Mesendoderm (in vitro differentiated cells): ENCODE measurements at regions not wholly inside any gene's neighbourhood (a gene's known extent, or its start where the extent isn't known, plus 50 kb on each side); places are given as distances from the start of the nearest gene placed in this dataset.
A peak's percentile ranks its signal among the peaks of the same experiment; 100 is the strongest.

Experiments used
- DNase-seq: peaks from one replicate; pipeline ENCODE4 v3.0.0; 2013
- H2AK5ac ChIP-seq: 2 replicates; pipeline ENCODE4 v1.6.1; 2013; ENCODE audit warnings: low read length, inconsistent platforms
- H2BK120ac ChIP-seq: 2 replicates; pipeline ENCODE4 v1.6.1; 2013; ENCODE audit warnings: low read depth, mild to moderate bottlenecking, low read length, moderate library complexity, mixed read lengths
- H2BK15ac ChIP-seq: replicated peaks from 2 replicates; pipeline ENCODE4 v1.6.1; 2013; ENCODE audit warnings: low read depth, mild to moderate bottlenecking, moderate library complexity
- H2BK5ac ChIP-seq: 2 replicates; pipeline ENCODE4 v1.6.1; 2013; ENCODE audit warnings: low read length, inconsistent platforms
- H3K18ac ChIP-seq: 2 replicates; pipeline ENCODE4 v1.6.1; 2013; ENCODE audit warnings: mild to moderate bottlenecking, low read length, mixed read lengths
- H3K23ac ChIP-seq: one replicate; pipeline ENCODE4 v1.6.1; 2013; ENCODE audit warnings: low read length
- H3K27ac ChIP-seq: 2 replicates; pipeline ENCODE4 v1.5.1; 2013; ENCODE audit warnings: low read depth, mild to moderate bottlenecking, inconsistent platforms, low read length, moderate library complexity
- H3K27me3 ChIP-seq: 2 replicates; pipeline ENCODE4 v1.6.1; 2013; ENCODE audit warnings: low read length, control low read depth, mild to moderate bottlenecking, inconsistent platforms; ENCODE audit not compliant: insufficient read depth, poor library complexity
- H3K36me3 ChIP-seq: 2 replicates; pipeline ENCODE4 v1.6.1; 2013; ENCODE audit warnings: low read length, inconsistent platforms; ENCODE audit not compliant: control insufficient read depth, insufficient read depth
- H3K4ac ChIP-seq: one replicate; pipeline ENCODE4 v1.6.1; 2013; ENCODE audit warnings: low read depth, mild to moderate bottlenecking, low read length, moderate library complexity
- H3K4me1 ChIP-seq: 2 replicates; pipeline ENCODE4 v1.6.1; 2013; ENCODE audit warnings: low read depth, low read length, inconsistent platforms; ENCODE audit not compliant: control insufficient read depth
- H3K4me2 ChIP-seq: 2 replicates; pipeline ENCODE4 v1.6.1; 2013; ENCODE audit warnings: low read length
- H3K4me3 ChIP-seq: 2 replicates; pipeline ENCODE4 v1.5.1; 2013; ENCODE audit warnings: mild to moderate bottlenecking, low read length
- H3K56ac ChIP-seq: one replicate; pipeline ENCODE4 v1.6.1; 2013; ENCODE audit warnings: low read length
- H3K79me1 ChIP-seq: 2 replicates; pipeline ENCODE4 v1.6.1; 2013; ENCODE audit warnings: low read length, inconsistent platforms
- H3K79me2 ChIP-seq: 2 replicates; pipeline ENCODE4 v1.6.1; 2013; ENCODE audit warnings: mild to moderate bottlenecking, low read length; ENCODE audit not compliant: control insufficient read depth, insufficient read depth
- H3K9ac ChIP-seq: 2 replicates; pipeline ENCODE4 v1.6.1; 2013; ENCODE audit warnings: low read length, inconsistent platforms
- H4K5ac ChIP-seq: one replicate; pipeline ENCODE4 v1.6.1; 2013; ENCODE audit warnings: low read length
- H4K8ac ChIP-seq: one replicate; pipeline ENCODE4 v1.6.1; 2013; ENCODE audit warnings: low read depth, mild to moderate bottlenecking, control low read depth, low read length, moderate library complexity
- WGBS: extraction: QIAGEN DNeasy Blood & Tissue Kit; methylation state at CpG from one replicate; pipeline ENCODE4 v1.1.7; 2013; ENCODE audit warnings: low lambda C conversion rate, missing lambda C conversion rate; ENCODE audit not compliant: insufficient coverage; ENCODE audit errors: extremely low coverage; 5-methylcytosine and 5-hydroxymethylcytosine counted together

DNA sequence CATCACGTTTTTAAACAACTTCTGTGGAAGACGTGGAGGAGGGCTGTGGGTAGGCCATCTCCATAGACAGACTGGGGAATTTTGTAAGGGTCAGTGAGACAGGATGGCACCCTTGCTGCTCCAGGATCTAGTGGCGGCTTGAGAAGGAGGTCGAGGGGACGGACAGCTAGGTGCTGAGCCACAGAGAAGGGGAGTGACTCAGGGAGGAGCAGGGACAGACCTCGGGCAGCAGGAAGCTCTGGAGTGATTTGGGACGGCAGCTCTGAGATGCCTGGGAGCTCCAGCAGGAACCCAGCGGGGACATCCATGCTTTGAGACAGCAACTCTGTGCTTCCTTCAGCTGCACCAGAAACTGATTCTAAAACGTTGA lies 169.1 kb upstream of the SOX1 start:
- WGBS = no CpG with 5 or more reads among the region's 9 CpGs
- Histone ChIP-seq H2BK120ac (no peak overlapping the region), H3K4me2 (no peak overlapping the region), H3K4me1 (peaks cover under 1% of the 10 kb centered on the region), H3K79me2 (no peaks in the 10 kb centered on the region), H2BK15ac (no peak overlapping the region), H3K27me3 (no peaks in the 10 kb centered on the region), H3K4me3 (no peak overlapping the region), H3K79me1 (no peaks in the 10 kb centered on the region), H4K5ac (no peak overlapping the region), H3K9ac (no peak overlapping the region), H3K18ac (no peak overlapping the region), H4K8ac (no peak overlapping the region), H3K4ac (no peak overlapping the region), H3K27ac (no peak overlapping the region), H3K23ac (no peak overlapping the region), H2AK5ac (no peak overlapping the region), H3K36me3 (no peaks in the 10 kb centered on the region), H3K56ac (no peak overlapping the region), H2BK5ac (no peak overlapping the region)
- no peak for DNase-seq

DNA sequence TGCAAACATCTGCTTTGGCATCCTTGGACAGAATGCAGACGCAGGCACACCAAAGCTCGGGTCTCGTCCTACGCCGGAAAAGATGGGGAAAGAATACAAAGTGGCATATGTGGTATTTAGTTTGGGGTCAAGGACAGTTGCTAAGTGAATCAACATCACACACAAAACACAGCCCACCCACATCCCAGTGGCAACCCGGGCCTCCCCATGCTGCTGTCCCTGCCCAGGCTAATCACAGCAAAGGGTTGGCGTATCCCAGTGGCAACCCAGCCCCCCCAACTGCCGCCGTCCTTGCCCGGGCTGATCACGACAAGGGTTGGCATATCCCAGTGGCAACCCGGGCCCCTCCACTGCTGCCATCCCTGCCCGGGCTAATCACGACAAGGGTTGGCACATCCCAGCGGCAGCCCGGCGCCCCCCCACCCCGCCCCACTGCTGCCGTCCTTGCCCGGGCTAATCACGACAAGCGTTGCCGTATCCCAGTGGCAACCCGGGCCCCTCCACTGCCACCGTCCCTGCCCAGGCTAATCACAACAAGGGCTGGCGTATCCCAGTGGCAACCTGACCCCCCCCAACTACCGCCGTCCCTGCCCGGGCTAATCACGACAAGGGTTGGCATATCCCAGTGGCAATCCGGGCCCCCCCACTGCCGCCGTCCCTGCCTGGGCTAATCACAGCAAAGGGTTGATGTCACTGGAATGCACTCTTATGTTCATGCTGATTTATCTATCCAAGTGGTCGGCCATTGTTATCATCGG lies 167.8 kb upstream of the SOX1 start:
- no peak overlapping the region for H2BK5ac ChIP-seq
- no peak overlapping the region for H4K8ac ChIP-seq
- H3K9ac ChIP-seq = no peak overlapping the region
- no peak overlapping the region for H3K4ac ChIP-seq
- H2BK120ac ChIP-seq = no peak overlapping the region
- no peak overlapping the region for H3K4me2 ChIP-seq
- no peaks in the 10 kb centered on the region for H3K4me1 ChIP-seq
- no peaks in the 10 kb centered on the region for H3K79me1 ChIP-seq
- H3K4me3 ChIP-seq = no peak overlapping the region
- no peak overlapping the region for H3K27ac ChIP-seq
- H2BK15ac ChIP-seq = no peak overlapping the region
- H3K79me2 ChIP-seq = no peaks in the 10 kb centered on the region
- no peak overlapping the region for H3K18ac ChIP-seq
- H3K23ac ChIP-seq = no peak overlapping the region
- H4K5ac ChIP-seq = no peak overlapping the region
- no CpG with 5 or more reads among the region's 35 CpGs for WGBS
- DNase-seq = no peak
- no peak overlapping the region for H3K56ac ChIP-seq
- no peaks in the 10 kb centered on the region for H3K27me3 ChIP-seq
- H3K36me3 ChIP-seq = no peaks in the 10 kb centered on the region
- H2AK5ac ChIP-seq = no peak overlapping the region

- no peak overlapping the region for H3K4me3 ChIP-seq
- no peak overlapping the region for H2BK5ac ChIP-seq
- H3K18ac ChIP-seq = no peak overlapping the region
- H3K79me1 ChIP-seq = no peaks in the 10 kb centered on the region
- H4K5ac ChIP-seq = no peak overlapping the region
- no peak for DNase-seq
- H3K4ac ChIP-seq = no peak overlapping the region
- H2BK120ac ChIP-seq = no peak overlapping the region
- no peak overlapping the region for H3K56ac ChIP-seq
- no peaks in the 10 kb centered on the region for H3K4me1 ChIP-seq
- H3K27ac ChIP-seq = no peak overlapping the region
- H4K8ac ChIP-seq = no peak overlapping the region
- no peaks in the 10 kb centered on the region for H3K79me2 ChIP-seq
- H3K23ac ChIP-seq = no peak overlapping the region
- no peak overlapping the region for H3K9ac ChIP-seq
- H3K4me2 ChIP-seq = no peak overlapping the region
- WGBS = no CpG with 5 or more reads among the region's 15 CpGs
- no peaks in the 10 kb centered on the region for H3K36me3 ChIP-seq
- no peak overlapping the region for H2AK5ac ChIP-seq
- H2BK15ac ChIP-seq = no peak overlapping the region
- H3K27me3 ChIP-seq = no peaks in the 10 kb centered on the region
Observed at GRCh38 chr13:111899714-111900389, 167.1 kb upstream of the SOX1 start.

DNA sequence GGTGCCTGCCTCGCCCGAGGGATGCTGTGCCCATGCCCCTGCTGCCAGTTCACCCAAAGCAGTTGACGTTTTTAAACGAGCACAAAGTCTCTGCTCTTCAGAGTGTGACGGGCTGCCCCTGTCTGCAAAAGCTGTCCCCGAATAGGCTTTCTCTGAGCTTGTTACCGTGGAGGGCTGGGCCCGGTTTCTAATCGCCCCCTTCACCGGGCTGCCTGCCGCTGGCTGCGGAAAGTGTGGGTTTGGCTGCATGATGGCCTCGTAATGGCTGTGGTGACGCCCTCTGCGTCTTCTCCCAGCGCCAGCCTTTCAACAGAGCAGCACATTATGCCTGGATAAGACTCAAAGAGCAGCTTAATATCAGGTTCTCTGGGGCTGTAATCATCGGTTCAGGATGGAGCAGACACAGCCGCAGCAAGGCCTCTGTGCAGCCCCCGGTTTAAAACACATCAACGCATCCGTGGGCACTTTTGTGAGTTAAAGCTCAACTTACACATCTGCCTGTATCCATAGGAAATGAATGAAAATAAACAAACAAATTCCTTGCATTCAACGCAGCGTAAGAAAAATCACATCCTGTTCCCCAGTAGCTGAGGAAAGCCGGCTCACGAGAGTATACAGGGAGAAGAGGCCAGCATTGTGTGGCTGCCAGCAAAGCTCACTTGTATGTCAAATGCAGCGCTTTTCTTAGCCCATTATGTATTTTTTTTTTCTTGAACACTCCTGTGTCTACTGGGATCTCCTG lies 166.4 kb upstream of the SOX1 start:
- H3K79me1 ChIP-seq = no peaks in the 10 kb centered on the region
- H2BK5ac ChIP-seq = no peak overlapping the region
- H3K79me2 ChIP-seq = no peaks in the 10 kb centered on the region
- H3K27me3 ChIP-seq = no peaks in the 10 kb centered on the region
- H4K5ac ChIP-seq = no peak overlapping the region
- H3K18ac ChIP-seq = no peak overlapping the region
- no peak overlapping the region for H3K27ac ChIP-seq
- H4K8ac ChIP-seq = no peak overlapping the region
- no peak overlapping the region for H3K4ac ChIP-seq
- no peaks in the 10 kb centered on the region for H3K4me1 ChIP-seq
- no peaks in the 10 kb centered on the region for H3K36me3 ChIP-seq
- H3K4me3 ChIP-seq = no peak overlapping the region
- no peak overlapping the region for H2AK5ac ChIP-seq
- H3K9ac ChIP-seq = no peak overlapping the region
- no peak overlapping the region for H3K23ac ChIP-seq
- peak overlapping the region; percentile 42 for H3K56ac ChIP-seq
- H2BK15ac ChIP-seq = no peak overlapping the region
- no CpG with 5 or more reads among the region's 26 CpGs for WGBS
- no peak for DNase-seq
- H2BK120ac ChIP-seq = no peak overlapping the region
- no peak overlapping the region for H3K4me2 ChIP-seq

GRCh38 chr13:111901267-111901915 lies 165.6 kb upstream of the SOX1 start:
- Histone ChIP-seq H3K4me1 (no peaks in the 10 kb centered on the region), H2BK120ac (no peak overlapping the region), H3K36me3 (no peaks in the 10 kb centered on the region), H3K4me3 (no peak overlapping the region), H3K27ac (no peak overlapping the region), H3K18ac (no peak overlapping the region), H2BK5ac (no peak overlapping the region), H3K79me1 (no peaks in the 10 kb centered on the region), H4K8ac (no peak overlapping the region), H2BK15ac (no peak overlapping the region), H3K56ac (no peak overlapping the region), H4K5ac (no peak overlapping the region), H3K27me3 (no peaks in the 10 kb centered on the region), H2AK5ac (no peak overlapping the region), H3K23ac (no peak overlapping the region), H3K79me2 (no peaks in the 10 kb centered on the region), H3K4me2 (no peak overlapping the region), H3K4ac (no peak overlapping the region), H3K9ac (no peak overlapping the region)
- DNase-seq = no peak
- WGBS = no CpG with 5 or more reads among the region's 23 CpGs
